ENCODE measurements at regions not wholly inside any gene's neighbourhood (a gene's known extent, or its start where the extent isn't known, plus 50 kb on each side); places are given as distances from the start of the nearest gene placed in this dataset.

- H3K4me3 ChIP-seq (ENCODE audit: low read length): no peak overlapping the region
- H3K27me3 ChIP-seq (ENCODE audit: control insufficient read depth, insufficient read depth, low read length): no peaks in the 10 kb centered on the region
- no peaks in the 10 kb centered on the region for H3K4me1 ChIP-seq (ENCODE audit: control insufficient read depth, insufficient read depth, low read length)
- H3K27ac ChIP-seq (ENCODE audit: low read length): no peak overlapping the region
- no peaks in the 10 kb centered on the region for H3K9me3 ChIP-seq (ENCODE audit: control insufficient read depth, low read depth, low read length)
- 61% methylated on average over 2 of the region's 4 CpGs for WGBS (ENCODE audit: insufficient coverage, low lambda C conversion rate)
- no peak for DNase-seq
- H3K36me3 ChIP-seq (ENCODE audit: control insufficient read depth, insufficient read depth, low read length): no peaks in the 10 kb centered on the region
These were observed 344.6 kb downstream of the UBE3D start for GRCh38 chr6:82720992-82721391.

GRCh38 chr6:82735790-82736189, 329.9 kb downstream of the UBE3D start:
- Histone ChIP-seq H3K27me3 (ENCODE audit: control insufficient read depth, insufficient read depth, low read length) (no peaks in the 10 kb centered on the region), H3K27ac (ENCODE audit: low read length) (no peak overlapping the region), H3K36me3 (ENCODE audit: control insufficient read depth, insufficient read depth, low read length) (no peaks in the 10 kb centered on the region), H3K4me3 (ENCODE audit: low read length) (no peak overlapping the region), H3K9me3 (ENCODE audit: control insufficient read depth, low read depth, low read length) (no peaks in the 10 kb centered on the region), H3K4me1 (ENCODE audit: control insufficient read depth, insufficient read depth, low read length) (no peaks in the 10 kb centered on the region)
- DNase-seq: no peak
- no CpG with 5 or more reads among the region's 4 CpGs for WGBS (ENCODE audit: insufficient coverage, low lambda C conversion rate)

GRCh38 chr6:82737965-82738364, 327.7 kb downstream of the UBE3D start:
- 100% methylated on average over 1 of the region's 1 CpG for WGBS (ENCODE audit: insufficient coverage, low lambda C conversion rate)
- H3K27me3 ChIP-seq (ENCODE audit: control insufficient read depth, insufficient read depth, low read length): no peaks in the 10 kb centered on the region
- H3K9me3 ChIP-seq (ENCODE audit: control insufficient read depth, low read depth, low read length): no peaks in the 10 kb centered on the region
- H3K36me3 ChIP-seq (ENCODE audit: control insufficient read depth, insufficient read depth, low read length): no peaks in the 10 kb centered on the region
- DNase-seq: no peak
- no peak overlapping the region for H3K27ac ChIP-seq (ENCODE audit: low read length)
- no peak overlapping the region for H3K4me3 ChIP-seq (ENCODE audit: low read length)
- no peaks in the 10 kb centered on the region for H3K4me1 ChIP-seq (ENCODE audit: control insufficient read depth, insufficient read depth, low read length)

GRCh38 chr6:82738773-82739172, 326.9 kb downstream of the UBE3D start:
- no peak for DNase-seq
- WGBS (ENCODE audit: insufficient coverage, low lambda C conversion rate): no CpG with 5 or more reads among the region's 1 CpG
- Histone ChIP-seq H3K4me1 (ENCODE audit: control insufficient read depth, insufficient read depth, low read length) (no peaks in the 10 kb centered on the region), H3K27ac (ENCODE audit: low read length) (no peak overlapping the region), H3K27me3 (ENCODE audit: control insufficient read depth, insufficient read depth, low read length) (no peaks in the 10 kb centered on the region), H3K36me3 (ENCODE audit: control insufficient read depth, insufficient read depth, low read length) (no peaks in the 10 kb centered on the region), H3K9me3 (ENCODE audit: control insufficient read depth, low read depth, low read length) (no peaks in the 10 kb centered on the region), H3K4me3 (ENCODE audit: low read length) (no peak overlapping the region)

GRCh38 chr6:82739303-82739702, 326.3 kb downstream of the UBE3D start:
- H3K27ac ChIP-seq (ENCODE audit: low read length): no peak overlapping the region
- no peaks in the 10 kb centered on the region for H3K4me1 ChIP-seq (ENCODE audit: control insufficient read depth, insufficient read depth, low read length)
- no peak for DNase-seq
- H3K4me3 ChIP-seq (ENCODE audit: low read length): no peak overlapping the region
- H3K36me3 ChIP-seq (ENCODE audit: control insufficient read depth, insufficient read depth, low read length): no peaks in the 10 kb centered on the region
- WGBS (ENCODE audit: insufficient coverage, low lambda C conversion rate): 0% methylated on average over 1 of the region's 1 CpG
- H3K27me3 ChIP-seq (ENCODE audit: control insufficient read depth, insufficient read depth, low read length): no peaks in the 10 kb centered on the region
- no peaks in the 10 kb centered on the region for H3K9me3 ChIP-seq (ENCODE audit: control insufficient read depth, low read depth, low read length)

GRCh38 chr6:82740072-82740471, 325.6 kb downstream of the UBE3D start:
- Histone ChIP-seq H3K4me3 (ENCODE audit: low read length) (no peak overlapping the region), H3K4me1 (ENCODE audit: control insufficient read depth, insufficient read depth, low read length) (no peaks in the 10 kb centered on the region), H3K36me3 (ENCODE audit: control insufficient read depth, insufficient read depth, low read length) (no peaks in the 10 kb centered on the region), H3K27me3 (ENCODE audit: control insufficient read depth, insufficient read depth, low read length) (no peaks in the 10 kb centered on the region), H3K9me3 (ENCODE audit: control insufficient read depth, low read depth, low read length) (no peaks in the 10 kb centered on the region), H3K27ac (ENCODE audit: low read length) (no peak overlapping the region)
- no CpG with 5 or more reads among the region's 4 CpGs for WGBS (ENCODE audit: insufficient coverage, low lambda C conversion rate)
- no peak for DNase-seq

- Histone ChIP-seq H3K9me3 (ENCODE audit: control insufficient read depth, low read depth, low read length) (no peaks in the 10 kb centered on the region), H3K27me3 (ENCODE audit: control insufficient read depth, insufficient read depth, low read length) (no peaks in the 10 kb centered on the region), H3K27ac (ENCODE audit: low read length) (no peak overlapping the region), H3K4me3 (ENCODE audit: low read length) (no peak overlapping the region), H3K4me1 (ENCODE audit: control insufficient read depth, insufficient read depth, low read length) (no peaks in the 10 kb centered on the region), H3K36me3 (ENCODE audit: control insufficient read depth, insufficient read depth, low read length) (no peaks in the 10 kb centered on the region)
- WGBS (ENCODE audit: insufficient coverage, low lambda C conversion rate): no CpG with 5 or more reads among the region's 1 CpG
- no peak for DNase-seq
These were observed 324.2 kb downstream of the UBE3D start for GRCh38 chr6:82741325-82741995.

GRCh38 chr6:82741996-82742385, 323.6 kb downstream of the UBE3D start:
- H3K4me3 ChIP-seq (ENCODE audit: low read length): no peak overlapping the region
- WGBS (ENCODE audit: insufficient coverage, low lambda C conversion rate): no CpG with 5 or more reads among the region's 3 CpGs
- no peaks in the 10 kb centered on the region for H3K36me3 ChIP-seq (ENCODE audit: control insufficient read depth, insufficient read depth, low read length)
- no peak for DNase-seq
- H3K27me3 ChIP-seq (ENCODE audit: control insufficient read depth, insufficient read depth, low read length): no peaks in the 10 kb centered on the region
- no peak overlapping the region for H3K27ac ChIP-seq (ENCODE audit: low read length)
- no peaks in the 10 kb centered on the region for H3K4me1 ChIP-seq (ENCODE audit: control insufficient read depth, insufficient read depth, low read length)
- H3K9me3 ChIP-seq (ENCODE audit: control insufficient read depth, low read depth, low read length): no peaks in the 10 kb centered on the region

- H3K27ac ChIP-seq (ENCODE audit: low read length): no peak overlapping the region
- no CpG with 5 or more reads among the region's 1 CpG for WGBS (ENCODE audit: insufficient coverage, low lambda C conversion rate)
- no peaks in the 10 kb centered on the region for H3K27me3 ChIP-seq (ENCODE audit: control insufficient read depth, insufficient read depth, low read length)
- no peaks in the 10 kb centered on the region for H3K36me3 ChIP-seq (ENCODE audit: control insufficient read depth, insufficient read depth, low read length)
- no peaks in the 10 kb centered on the region for H3K4me1 ChIP-seq (ENCODE audit: control insufficient read depth, insufficient read depth, low read length)
- no peak overlapping the region for H3K4me3 ChIP-seq (ENCODE audit: low read length)
- no peak for DNase-seq
- H3K9me3 ChIP-seq (ENCODE audit: control insufficient read depth, low read depth, low read length): no peaks in the 10 kb centered on the region
These were observed 321.2 kb downstream of the UBE3D start for GRCh38 chr6:82744286-82745015.

- WGBS (ENCODE audit: insufficient coverage, low lambda C conversion rate): 100% methylated on average over 1 of the region's 4 CpGs
These were observed 315.1 kb downstream of the UBE3D start for GRCh38 chr6:82750556-82750955.

GRCh38 chr6:82751718-82752117, 313.9 kb downstream of the UBE3D start:
- Histone ChIP-seq H3K9me3 (ENCODE audit: control insufficient read depth, low read depth, low read length) (no peaks in the 10 kb centered on the region), H3K4me3 (ENCODE audit: low read length) (no peak overlapping the region), H3K27me3 (ENCODE audit: control insufficient read depth, insufficient read depth, low read length) (no peaks in the 10 kb centered on the region), H3K27ac (ENCODE audit: low read length) (no peak overlapping the region), H3K36me3 (ENCODE audit: control insufficient read depth, insufficient read depth, low read length) (no peaks in the 10 kb centered on the region), H3K4me1 (ENCODE audit: control insufficient read depth, insufficient read depth, low read length) (no peaks in the 10 kb centered on the region)
- DNase-seq: no peak

More at GRCh38 chr6:82750556-82750955, 315.1 kb downstream of the UBE3D start:
- no peak for DNase-seq
- Histone ChIP-seq H3K27me3 (ENCODE audit: control insufficient read depth, insufficient read depth, low read length) (no peaks in the 10 kb centered on the region), H3K4me1 (ENCODE audit: control insufficient read depth, insufficient read depth, low read length) (no peaks in the 10 kb centered on the region), H3K27ac (ENCODE audit: low read length) (no peak overlapping the region), H3K9me3 (ENCODE audit: control insufficient read depth, low read depth, low read length) (no peaks in the 10 kb centered on the region), H3K36me3 (ENCODE audit: control insufficient read depth, insufficient read depth, low read length) (no peaks in the 10 kb centered on the region), H3K4me3 (ENCODE audit: low read length) (no peak overlapping the region)
